ENCODE measurements at regions not wholly inside any gene's neighbourhood (a gene's known extent, or its start where the extent isn't known, plus 50 kb on each side); places are given as distances from the start of the nearest gene placed in this dataset.

DNA sequence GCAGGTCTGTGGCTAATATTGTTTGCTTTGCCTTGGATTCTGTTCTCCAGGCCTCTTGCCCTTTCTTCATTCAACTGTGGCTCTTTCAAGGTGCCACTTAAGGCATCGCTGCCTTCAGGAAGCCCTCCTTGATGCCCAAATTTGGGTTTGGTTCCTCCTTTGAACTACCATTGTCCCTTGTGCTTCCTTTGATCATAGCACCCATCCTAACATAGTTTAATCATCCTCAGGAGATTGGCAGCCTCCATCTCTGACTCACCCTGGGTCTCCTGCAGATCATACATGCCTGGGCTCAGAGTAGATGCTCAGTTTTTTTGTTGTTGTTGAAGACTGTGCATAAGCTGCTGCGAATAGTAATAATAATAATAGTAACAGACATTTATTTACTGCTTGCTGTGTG, 54.4 kb upstream of the ACOT11 start:
- TF ChIP-seq, protein P1, sequence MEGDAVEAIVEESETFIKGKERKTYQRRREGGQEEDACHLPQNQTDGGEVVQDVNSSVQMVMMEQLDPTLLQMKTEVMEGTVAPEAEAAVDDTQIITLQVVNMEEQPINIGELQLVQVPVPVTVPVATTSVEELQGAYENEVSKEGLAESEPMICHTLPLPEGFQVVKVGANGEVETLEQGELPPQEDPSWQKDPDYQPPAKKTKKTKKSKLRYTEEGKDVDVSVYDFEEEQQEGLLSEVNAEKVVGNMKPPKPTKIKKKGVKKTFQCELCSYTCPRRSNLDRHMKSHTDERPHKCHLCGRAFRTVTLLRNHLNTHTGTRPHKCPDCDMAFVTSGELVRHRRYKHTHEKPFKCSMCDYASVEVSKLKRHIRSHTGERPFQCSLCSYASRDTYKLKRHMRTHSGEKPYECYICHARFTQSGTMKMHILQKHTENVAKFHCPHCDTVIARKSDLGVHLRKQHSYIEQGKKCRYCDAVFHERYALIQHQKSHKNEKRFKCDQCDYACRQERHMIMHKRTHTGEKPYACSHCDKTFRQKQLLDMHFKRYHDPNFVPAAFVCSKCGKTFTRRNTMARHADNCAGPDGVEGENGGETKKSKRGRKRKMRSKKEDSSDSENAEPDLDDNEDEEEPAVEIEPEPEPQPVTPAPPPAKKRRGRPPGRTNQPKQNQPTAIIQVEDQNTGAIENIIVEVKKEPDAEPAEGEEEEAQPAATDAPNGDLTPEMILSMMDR (conservative IDR thresholded peaks at IDR 0.05), result no peak
- TF ChIP-seq ZFX (IDR thresholded peaks at IDR 0.05), result no peak
